Omental fat pad (tissue), 3 donors: ENCODE measurements at regions not wholly inside any gene's neighbourhood (a gene's known extent, or its start where the extent isn't known, plus 50 kb on each side); places are given as distances from the start of the nearest gene placed in this dataset.

ENCODE experiments used
- ATAC-seq: fragments of 150-250 bp; one replicate; pipeline ENCODE4 v1.9.1; 2016; ENCODE audit warnings: mild to moderate bottlenecking, moderate library complexity; ENCODE audit not compliant: low FRiP score
- DNase-seq: peaks from one replicate; pipeline ENCODE4 v3.0.0-alpha.2; 2019; ENCODE audit warnings: low spot score
- TF ChIP-seq, protein P1 (sequence below), 3 donors: fragments of 450-650 bp; IDR thresholded peaks; one replicate each; pipeline ENCODE4 v1.5.1; 2016 to 2017; ENCODE audit warnings: antibody characterized with exemption in 3 of 3, mild to moderate bottlenecking in 3 of 3, moderate library complexity in 2 of 3

DNA sequence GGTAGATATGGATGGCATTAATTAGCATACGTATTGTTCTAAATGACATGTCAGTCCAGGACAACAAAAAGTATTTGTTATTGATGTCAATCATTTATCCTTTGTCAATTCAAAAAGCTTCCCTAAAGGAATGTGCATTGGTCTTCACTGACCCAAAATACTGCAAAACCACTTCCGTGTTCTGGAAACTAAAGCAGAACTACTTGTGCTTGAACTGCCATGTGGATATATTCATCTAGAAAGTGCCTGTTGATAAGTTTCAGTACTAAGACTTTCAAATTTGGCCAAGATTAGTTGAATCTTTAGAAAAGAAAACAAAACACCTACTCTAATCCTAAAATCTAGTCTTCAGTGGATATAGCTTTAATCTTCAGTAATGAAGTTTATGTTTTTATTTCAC is 242.1 kb upstream of the PPP1R3A start:
- ATAC-seq: no peak
- no peak for DNase-seq
- TF ChIP-seq, protein P1, sequence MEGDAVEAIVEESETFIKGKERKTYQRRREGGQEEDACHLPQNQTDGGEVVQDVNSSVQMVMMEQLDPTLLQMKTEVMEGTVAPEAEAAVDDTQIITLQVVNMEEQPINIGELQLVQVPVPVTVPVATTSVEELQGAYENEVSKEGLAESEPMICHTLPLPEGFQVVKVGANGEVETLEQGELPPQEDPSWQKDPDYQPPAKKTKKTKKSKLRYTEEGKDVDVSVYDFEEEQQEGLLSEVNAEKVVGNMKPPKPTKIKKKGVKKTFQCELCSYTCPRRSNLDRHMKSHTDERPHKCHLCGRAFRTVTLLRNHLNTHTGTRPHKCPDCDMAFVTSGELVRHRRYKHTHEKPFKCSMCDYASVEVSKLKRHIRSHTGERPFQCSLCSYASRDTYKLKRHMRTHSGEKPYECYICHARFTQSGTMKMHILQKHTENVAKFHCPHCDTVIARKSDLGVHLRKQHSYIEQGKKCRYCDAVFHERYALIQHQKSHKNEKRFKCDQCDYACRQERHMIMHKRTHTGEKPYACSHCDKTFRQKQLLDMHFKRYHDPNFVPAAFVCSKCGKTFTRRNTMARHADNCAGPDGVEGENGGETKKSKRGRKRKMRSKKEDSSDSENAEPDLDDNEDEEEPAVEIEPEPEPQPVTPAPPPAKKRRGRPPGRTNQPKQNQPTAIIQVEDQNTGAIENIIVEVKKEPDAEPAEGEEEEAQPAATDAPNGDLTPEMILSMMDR (IDR thresholded peaks at IDR 0.05): no peak

- TF ChIP-seq, protein P1 (IDR thresholded peaks at IDR 0.05): no peak
- no peak for ATAC-seq
- no peak for DNase-seq
Observed at GRCh38 chr7:114158854-114159253, 240.0 kb upstream of the PPP1R3A start.

GRCh38 chr7:114158275-114158674 is 239.5 kb upstream of the PPP1R3A start:
- DNase-seq (no peak), ATAC-seq (no peak)
- TF ChIP-seq, protein P1 (IDR thresholded peaks at IDR 0.05): no peak

GRCh38 chr7:114156178-114156577 is 237.4 kb upstream of the PPP1R3A start:
- DNase-seq: no peak
- ATAC-seq: no peak
- TF ChIP-seq, protein P1 (IDR thresholded peaks at IDR 0.05): no peak

GRCh38 chr7:114155116-114156110 is 236.6 kb upstream of the PPP1R3A start:
- ATAC-seq (no peak), DNase-seq (no peak)
- TF ChIP-seq, protein P1 (IDR thresholded peaks at IDR 0.05): no peak

DNA sequence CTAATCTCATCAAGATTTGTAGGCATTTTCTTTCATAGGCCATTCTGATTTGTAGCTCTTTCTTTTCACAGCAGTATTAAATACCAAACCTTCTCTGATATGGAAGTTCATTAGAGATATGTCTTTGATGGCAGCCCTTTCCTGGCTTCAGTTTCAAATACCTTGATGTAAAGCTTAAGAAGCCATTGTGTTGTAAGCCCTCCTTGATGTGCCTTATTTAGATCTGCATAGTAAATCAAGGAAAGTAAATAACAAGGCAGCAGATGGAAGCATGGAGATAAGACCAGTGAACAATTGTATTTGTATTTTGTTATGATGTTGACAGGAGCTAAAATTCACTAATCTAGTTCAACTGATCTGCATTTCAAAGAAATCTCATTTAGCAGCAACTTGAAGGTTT is 234.9 kb upstream of the PPP1R3A start:
- no peak for ATAC-seq
- TF ChIP-seq, protein P1 (IDR thresholded peaks at IDR 0.05): no peak
- no peak for DNase-seq
